Osteoblast (primary cell): ENCODE measurements at regions not wholly inside any gene's neighbourhood (a gene's known extent, or its start where the extent isn't known, plus 50 kb on each side); places are given as distances from the start of the nearest gene placed in this dataset.

Experiments
- DNase-seq: peaks from one replicate; pipeline ENCODE4 v3.0.0; 2011; ENCODE audit warnings: low spot score, mixed read lengths; ENCODE audit not compliant: insufficient read length; ENCODE audit errors: missing footprints
- H2AFZ ChIP-seq: 2 replicates; pipeline ENCODE4 v1.6.0; 2011; ENCODE audit warnings: mild to moderate bottlenecking, low read length
- H3K27ac ChIP-seq: 2 replicates; pipeline ENCODE4 v1.5.1; 2011; ENCODE audit warnings: mild to moderate bottlenecking, low read depth, low read length, moderate library complexity
- H3K27me3 ChIP-seq: 2 replicates; pipeline ENCODE4 v1.6.0; 2012; ENCODE audit warnings: mild to moderate bottlenecking, control low read depth, inconsistent platforms, low read length, moderate library complexity; ENCODE audit not compliant: insufficient read depth
- H3K36me3 ChIP-seq: 2 replicates; pipeline ENCODE4 v1.5.1; 2011; ENCODE audit warnings: mild to moderate bottlenecking, low read length, control low read depth, moderate library complexity; ENCODE audit not compliant: insufficient read depth
- H3K4me1 ChIP-seq: 2 replicates; pipeline ENCODE4 v1.5.1; 2011; ENCODE audit warnings: mild to moderate bottlenecking, low read length, control low read depth, moderate library complexity; ENCODE audit not compliant: insufficient read depth
- H3K4me2 ChIP-seq: 2 replicates; pipeline ENCODE4 v1.6.0; 2011; ENCODE audit warnings: mild to moderate bottlenecking, low read length; ENCODE audit not compliant: insufficient read depth
- H3K4me3 ChIP-seq: fragments of 200-600 bp; sonication (generic); 3 replicates; pipeline ENCODE4 v1.5.1; 2012; ENCODE audit warnings: mild to moderate bottlenecking, low read length, inconsistent platforms; ENCODE audit not compliant: insufficient read depth
- H3K79me2 ChIP-seq: 2 replicates; pipeline ENCODE4 v1.6.0; 2012; ENCODE audit warnings: mild to moderate bottlenecking, low read length, control low read depth, inconsistent platforms; ENCODE audit not compliant: insufficient read depth
- H3K9me3 ChIP-seq: 2 replicates; pipeline ENCODE4 v1.5.1; 2011; ENCODE audit warnings: low read depth, low read length, control low read depth
- H4K20me1 ChIP-seq: 2 replicates; pipeline ENCODE4 v1.6.0; 2012; ENCODE audit warnings: mild to moderate bottlenecking, low read length, control low read depth; ENCODE audit not compliant: insufficient read depth
- TF ChIP-seq, protein P1 (sequence below): IDR thresholded peaks from 2 replicates; pipeline ENCODE4 v1.5.1; 2011; ENCODE audit warnings: mild to moderate bottlenecking, low read depth, low read length, moderate library complexity; ENCODE audit errors: extremely low read depth

DNA sequence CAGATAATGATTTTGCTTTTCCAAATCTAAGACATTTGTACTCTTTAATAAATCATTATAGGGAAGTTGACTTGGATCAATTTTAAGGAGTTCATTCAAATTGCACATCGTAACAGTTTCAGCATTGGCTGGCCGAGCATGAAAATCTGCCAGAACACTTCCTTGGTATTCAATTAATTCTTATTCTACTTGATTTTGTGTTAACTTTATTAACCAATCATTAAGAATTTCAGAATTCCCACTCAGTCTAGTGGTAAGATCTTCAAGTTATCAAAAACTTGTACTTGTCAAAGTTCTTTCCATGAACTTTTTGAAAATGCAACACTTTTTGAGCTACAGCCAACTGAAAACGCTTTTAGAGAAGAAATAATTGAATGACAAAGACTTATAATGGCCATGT, 565.8 kb downstream of the TLE1 start:
- H3K4me2 ChIP-seq: no peak overlapping the region
- no peaks in the 10 kb centered on the region for H3K36me3 ChIP-seq
- H3K79me2 ChIP-seq: no peaks in the 10 kb centered on the region
- no peak overlapping the region for H3K4me3 ChIP-seq
- H3K27ac ChIP-seq: no peak overlapping the region
- no peaks in the 10 kb centered on the region for H4K20me1 ChIP-seq
- H3K4me1 ChIP-seq: no peaks in the 10 kb centered on the region
- TF ChIP-seq, protein P1, sequence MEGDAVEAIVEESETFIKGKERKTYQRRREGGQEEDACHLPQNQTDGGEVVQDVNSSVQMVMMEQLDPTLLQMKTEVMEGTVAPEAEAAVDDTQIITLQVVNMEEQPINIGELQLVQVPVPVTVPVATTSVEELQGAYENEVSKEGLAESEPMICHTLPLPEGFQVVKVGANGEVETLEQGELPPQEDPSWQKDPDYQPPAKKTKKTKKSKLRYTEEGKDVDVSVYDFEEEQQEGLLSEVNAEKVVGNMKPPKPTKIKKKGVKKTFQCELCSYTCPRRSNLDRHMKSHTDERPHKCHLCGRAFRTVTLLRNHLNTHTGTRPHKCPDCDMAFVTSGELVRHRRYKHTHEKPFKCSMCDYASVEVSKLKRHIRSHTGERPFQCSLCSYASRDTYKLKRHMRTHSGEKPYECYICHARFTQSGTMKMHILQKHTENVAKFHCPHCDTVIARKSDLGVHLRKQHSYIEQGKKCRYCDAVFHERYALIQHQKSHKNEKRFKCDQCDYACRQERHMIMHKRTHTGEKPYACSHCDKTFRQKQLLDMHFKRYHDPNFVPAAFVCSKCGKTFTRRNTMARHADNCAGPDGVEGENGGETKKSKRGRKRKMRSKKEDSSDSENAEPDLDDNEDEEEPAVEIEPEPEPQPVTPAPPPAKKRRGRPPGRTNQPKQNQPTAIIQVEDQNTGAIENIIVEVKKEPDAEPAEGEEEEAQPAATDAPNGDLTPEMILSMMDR: no peak
- no peaks in the 10 kb centered on the region for H3K9me3 ChIP-seq
- no peak overlapping the region for H2AFZ ChIP-seq
- peaks cover 6% of the 10 kb centered on the region for H3K27me3 ChIP-seq
- DNase-seq: no peak

DNA sequence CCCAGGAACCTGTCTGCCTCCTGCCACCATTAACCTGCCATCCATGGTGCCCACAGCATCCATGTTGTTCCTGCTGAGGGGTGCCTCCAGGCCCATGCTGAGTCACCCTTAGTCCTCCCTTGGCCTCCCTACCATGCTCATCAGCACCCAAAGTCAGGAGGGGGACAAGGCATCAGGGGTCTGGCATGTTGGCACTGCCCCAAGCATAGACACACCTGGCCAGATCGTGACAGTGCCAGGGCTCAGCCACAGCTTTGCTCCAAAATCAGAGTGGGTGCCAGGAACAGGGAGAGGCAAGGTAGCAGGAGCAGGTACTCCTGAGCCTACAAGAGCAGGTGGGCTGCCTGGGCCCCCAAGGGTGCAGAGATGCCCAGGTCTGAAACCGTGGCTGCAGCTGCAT, 566.6 kb downstream of the TLE1 start:
- Histone ChIP-seq H3K27me3 (no peaks in the 10 kb centered on the region), H3K9me3 (no peaks in the 10 kb centered on the region), H3K36me3 (no peaks in the 10 kb centered on the region), H3K4me2 (no peak overlapping the region), H2AFZ (no peak overlapping the region), H3K27ac (no peak overlapping the region), H3K4me3 (no peak overlapping the region), H4K20me1 (no peaks in the 10 kb centered on the region), H3K4me1 (no peaks in the 10 kb centered on the region), H3K79me2 (no peaks in the 10 kb centered on the region)
- TF ChIP-seq, protein P1: no peak
- no peak for DNase-seq

DNA sequence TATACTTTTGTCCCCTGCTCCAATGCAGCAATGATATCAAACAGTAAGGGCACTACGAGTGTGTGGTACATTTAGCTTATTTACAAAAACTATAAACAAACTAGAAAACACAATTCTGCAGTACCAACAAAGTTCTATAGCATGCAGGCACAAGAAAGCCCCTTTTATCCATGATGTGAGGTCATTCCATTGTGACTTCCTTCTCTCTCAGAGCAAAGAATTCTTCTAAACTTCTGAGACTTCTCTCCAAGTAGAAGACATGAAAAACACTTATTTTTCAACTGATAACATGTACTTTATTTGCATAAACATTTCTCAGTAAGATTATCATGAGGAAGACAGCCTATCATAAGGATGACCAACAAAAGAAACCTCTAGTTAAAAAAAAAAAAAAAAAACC, 569.8 kb downstream of the TLE1 start:
- Histone ChIP-seq H3K4me2 (no peak overlapping the region), H3K4me1 (no peaks in the 10 kb centered on the region), H3K27me3 (no peaks in the 10 kb centered on the region), H2AFZ (no peak overlapping the region), H3K9me3 (no peaks in the 10 kb centered on the region), H3K27ac (no peak overlapping the region), H4K20me1 (no peaks in the 10 kb centered on the region), H3K4me3 (no peak overlapping the region), H3K36me3 (no peaks in the 10 kb centered on the region), H3K79me2 (no peaks in the 10 kb centered on the region)
- TF ChIP-seq, protein P1: no peak
- no peak for DNase-seq

DNA sequence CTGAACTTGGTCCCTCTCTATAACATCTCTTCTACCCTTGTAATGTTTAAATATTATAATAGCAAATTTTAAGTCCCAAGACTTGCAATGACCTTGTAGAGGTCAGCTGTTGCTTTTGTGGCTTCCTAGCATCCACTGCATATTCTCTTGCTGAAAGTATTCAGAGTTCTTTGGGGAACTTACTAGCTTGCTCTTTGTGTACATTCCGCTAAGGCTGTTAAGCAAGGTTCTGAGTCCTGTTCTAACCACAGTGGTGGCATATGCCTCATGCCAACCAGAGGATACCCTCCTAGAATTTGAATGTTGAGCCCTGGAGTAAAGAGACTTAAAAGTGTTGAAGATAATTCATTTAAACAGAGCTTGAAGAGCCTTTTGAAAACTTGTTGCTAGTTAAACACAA, 570.9 kb downstream of the TLE1 start:
- Histone ChIP-seq H4K20me1 (no peaks in the 10 kb centered on the region), H2AFZ (no peak overlapping the region), H3K36me3 (no peaks in the 10 kb centered on the region), H3K4me1 (no peaks in the 10 kb centered on the region), H3K27me3 (no peaks in the 10 kb centered on the region), H3K4me2 (no peak overlapping the region), H3K9me3 (no peaks in the 10 kb centered on the region), H3K79me2 (no peaks in the 10 kb centered on the region), H3K27ac (no peak overlapping the region), H3K4me3 (no peak overlapping the region)
- DNase-seq: peak; percentile 51
- TF ChIP-seq, protein P1: no peak
